HG03521 (cell line): ENCODE measurements at regions not wholly inside any gene's neighbourhood (a gene's known extent, or its start where the extent isn't known, plus 50 kb on each side); places are given as distances from the start of the nearest gene placed in this dataset.
"Not testable (repeated sequence)": the region's sequence is repeated elsewhere in the genome, so short reads cannot be mapped to it uniquely, and the experiment has no call there.

Experiments used
- ATAC-seq: cut with Tn5 transposase; IDR thresholded peaks from one replicate; pipeline ENCODE4 v1.9.1; 2021; ENCODE audit warnings: mild to moderate bottlenecking, moderate library complexity; ENCODE audit not compliant: unreplicated experiment

GRCh38 chr1:80632284-80632683 lies 1168.5 kb upstream of the ADGRL2 start:
- no peak for ATAC-seq

- ATAC-seq: peak; percentile 48
These were observed 1171.4 kb upstream of the ADGRL2 start for GRCh38 chr1:80629304-80629837.

DNA sequence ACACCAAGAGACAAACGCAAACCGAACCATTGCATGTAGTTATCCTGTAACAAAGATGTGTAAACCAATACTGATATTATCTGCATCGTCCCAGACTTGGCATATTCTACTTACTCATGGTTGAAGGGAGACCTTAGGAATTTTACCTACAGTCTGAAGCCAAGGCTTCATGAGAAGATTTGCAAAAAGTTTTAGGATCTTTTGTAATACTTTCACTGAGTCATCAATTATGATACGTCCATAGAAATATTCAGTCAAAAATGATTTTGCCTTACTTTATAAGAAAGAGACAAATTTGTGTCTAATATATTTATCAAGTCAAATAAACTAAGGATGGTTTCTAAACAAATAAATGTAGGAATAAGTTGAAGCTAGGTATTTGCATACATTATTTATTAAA lies 1176.1 kb upstream of the ADGRL2 start:
- no peak for ATAC-seq

DNA sequence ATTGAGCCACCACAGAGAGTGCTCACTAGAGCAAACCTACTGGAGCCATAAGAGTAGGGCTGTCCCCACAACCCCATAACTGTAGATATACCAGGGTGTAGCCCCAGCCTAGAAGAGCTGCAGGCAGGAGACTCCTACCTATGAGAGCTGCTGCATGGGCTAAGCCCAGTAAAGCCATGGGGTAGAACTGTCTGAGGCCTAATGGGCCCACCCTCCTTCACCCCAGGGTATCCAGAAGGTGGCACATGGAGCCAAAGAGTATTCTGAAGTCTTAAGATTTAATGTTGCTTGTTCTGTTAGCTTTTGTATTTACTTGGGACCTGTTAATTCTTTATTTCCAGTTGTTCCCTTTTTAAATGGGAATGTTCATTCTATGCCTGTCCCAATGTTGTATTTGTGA lies 1193.7 kb upstream of the ADGRL2 start:
- ATAC-seq: no peak

GRCh38 chr1:80594013-80594412 lies 1206.7 kb upstream of the ADGRL2 start:
- no peak for ATAC-seq

GRCh38 chr1:80593197-80593596 lies 1207.5 kb upstream of the ADGRL2 start:
- no peak for ATAC-seq

DNA sequence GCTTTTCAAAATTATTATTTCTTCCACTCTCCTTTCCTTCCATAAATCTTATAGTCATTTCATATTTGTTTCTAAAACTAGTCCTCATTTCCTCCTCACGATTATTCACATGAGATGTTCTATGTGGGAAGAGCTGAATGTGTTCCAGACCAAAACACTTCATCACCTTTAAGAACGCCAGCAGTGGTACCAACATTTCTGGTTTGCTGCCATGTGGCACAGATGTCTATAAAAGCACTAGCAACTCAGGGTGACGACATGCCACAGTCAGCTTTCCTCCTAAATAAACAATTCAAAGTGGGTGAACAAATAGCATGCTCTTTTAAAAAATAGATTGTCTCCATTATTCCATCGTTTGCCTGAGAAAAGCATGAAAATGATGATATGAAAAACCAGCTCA lies 1217.8 kb upstream of the ADGRL2 start:
- no peak for ATAC-seq

DNA sequence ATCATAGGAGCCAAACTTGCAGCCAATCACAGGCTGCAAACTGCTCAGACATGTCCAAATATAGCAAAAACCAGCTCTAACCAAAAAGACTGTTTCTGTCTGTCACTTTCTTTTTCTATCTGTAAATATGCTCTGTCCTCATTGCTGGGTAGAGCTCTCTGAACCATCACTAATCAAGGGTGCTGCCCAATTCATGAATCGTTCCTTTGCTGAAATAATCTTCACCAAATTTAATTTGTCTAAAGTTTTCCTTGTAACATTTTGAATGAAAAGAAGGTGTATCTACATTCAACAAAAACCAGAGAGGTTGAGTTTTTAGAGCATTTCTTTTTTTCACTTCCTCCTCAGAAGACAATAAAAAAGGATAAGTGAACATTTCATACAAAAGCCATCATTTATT lies 1221.7 kb upstream of the ADGRL2 start:
- no peak for ATAC-seq

- ATAC-seq: no peak
These were observed 1233.9 kb upstream of the ADGRL2 start for GRCh38 chr1:80566867-80567266.

- no peak for ATAC-seq
These were observed 1234.6 kb upstream of the ADGRL2 start for GRCh38 chr1:80566123-80566522.

DNA sequence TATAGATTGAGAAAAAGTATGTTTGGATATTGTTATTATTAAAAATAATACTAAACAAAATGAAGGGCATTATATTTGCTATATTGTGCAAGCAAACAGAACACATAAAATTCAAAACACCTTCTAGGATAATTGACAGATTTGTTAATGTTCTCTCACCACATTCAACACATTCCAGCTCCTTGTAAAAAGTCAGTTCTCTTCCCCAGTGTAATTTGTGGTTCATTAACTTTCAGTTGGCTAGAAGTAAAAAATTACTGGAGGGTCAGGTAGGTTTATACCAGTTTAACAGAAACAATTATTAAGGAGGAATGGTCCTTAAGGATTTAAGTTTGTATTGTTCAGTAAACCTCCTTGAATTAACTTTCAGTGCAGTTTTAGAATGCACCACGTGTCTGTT lies 1235.3 kb upstream of the ADGRL2 start:
- no peak for ATAC-seq

GRCh38 chr1:80542231-80542630 lies 1258.5 kb upstream of the ADGRL2 start:
- no peak for ATAC-seq

DNA sequence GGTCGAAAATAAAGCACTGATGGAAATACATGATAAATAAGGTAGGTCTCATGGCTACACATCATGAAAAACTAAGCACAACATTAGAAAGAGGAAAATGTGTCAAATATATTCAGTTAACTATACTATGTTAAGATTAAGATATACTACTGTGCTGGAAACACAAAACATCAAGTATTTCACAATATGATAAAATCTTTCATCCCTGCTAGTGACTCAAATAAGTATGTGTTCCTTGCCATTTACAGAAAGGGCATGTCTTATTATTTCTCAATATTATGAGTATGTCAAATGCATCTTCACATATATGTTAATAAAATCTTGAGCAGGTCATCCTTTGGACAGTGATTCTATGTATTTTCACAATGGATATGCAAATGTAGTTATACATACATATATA lies 1260.1 kb upstream of the ADGRL2 start:
- no peak for ATAC-seq

GRCh38 chr1:80540149-80540548 lies 1260.6 kb upstream of the ADGRL2 start:
- no peak for ATAC-seq

DNA sequence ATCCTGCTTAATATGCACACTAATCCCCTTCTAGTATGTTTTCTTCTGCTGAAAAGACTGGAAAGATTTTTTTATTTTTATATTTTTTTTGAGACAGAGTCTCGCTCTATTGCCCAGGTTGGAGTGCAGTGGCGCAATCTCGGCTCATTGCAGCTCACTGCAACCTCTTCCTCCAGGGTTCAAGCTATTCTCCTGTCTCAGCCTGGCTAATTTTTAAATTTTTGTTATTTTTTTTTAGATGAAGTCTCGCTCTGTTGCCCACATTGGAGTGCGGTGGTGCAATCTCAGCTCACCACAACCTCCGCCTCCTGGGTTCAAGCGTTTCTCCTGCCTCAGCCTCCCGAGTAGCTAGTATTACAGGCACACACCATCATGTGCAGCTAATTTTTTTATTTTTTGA lies 1261.4 kb upstream of the ADGRL2 start:
- not testable (repeated sequence) for ATAC-seq

- no peak for ATAC-seq
These were observed 1264.3 kb upstream of the ADGRL2 start for GRCh38 chr1:80536461-80536860.

GRCh38 chr1:80535466-80535865 lies 1265.3 kb upstream of the ADGRL2 start:
- ATAC-seq: no peak

DNA sequence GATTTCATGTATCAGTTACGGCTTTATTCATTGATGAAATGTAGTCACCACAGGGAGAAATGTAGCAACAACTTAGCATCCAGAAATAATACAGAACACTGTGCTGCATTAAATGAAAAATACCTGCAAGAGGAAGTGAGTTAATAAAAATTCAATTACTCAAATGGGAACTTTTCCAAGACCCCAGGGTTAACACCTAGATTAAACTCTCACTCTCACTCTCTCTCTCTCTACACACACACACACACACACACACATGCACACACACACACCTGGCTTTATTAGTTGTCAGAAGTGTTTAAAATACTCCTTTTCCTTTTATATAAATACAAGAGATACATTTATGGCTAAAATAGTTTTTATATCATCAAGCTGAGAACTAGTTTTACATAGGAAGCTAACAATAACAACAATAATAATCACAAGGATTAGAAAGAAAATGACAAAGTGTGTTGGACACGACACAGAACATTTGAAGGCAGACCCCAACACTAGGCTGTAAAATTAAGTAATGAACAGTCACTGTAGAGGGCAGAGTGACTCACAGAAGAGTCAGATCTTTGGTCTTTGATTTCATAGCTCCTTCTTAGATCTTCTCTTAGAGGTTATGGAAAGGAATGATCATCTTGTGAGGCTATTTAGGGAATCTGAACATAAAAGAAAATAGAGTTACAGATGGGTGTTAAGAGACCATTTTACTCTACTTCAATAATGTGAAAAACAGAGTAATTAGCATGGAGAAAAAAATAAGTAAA lies 1266.0 kb upstream of the ADGRL2 start:
- no peak for ATAC-seq

- ATAC-seq: no peak
These were observed 1266.9 kb upstream of the ADGRL2 start for GRCh38 chr1:80533775-80534334.

- ATAC-seq: no peak
These were observed 1267.6 kb upstream of the ADGRL2 start for GRCh38 chr1:80533093-80533492.

DNA sequence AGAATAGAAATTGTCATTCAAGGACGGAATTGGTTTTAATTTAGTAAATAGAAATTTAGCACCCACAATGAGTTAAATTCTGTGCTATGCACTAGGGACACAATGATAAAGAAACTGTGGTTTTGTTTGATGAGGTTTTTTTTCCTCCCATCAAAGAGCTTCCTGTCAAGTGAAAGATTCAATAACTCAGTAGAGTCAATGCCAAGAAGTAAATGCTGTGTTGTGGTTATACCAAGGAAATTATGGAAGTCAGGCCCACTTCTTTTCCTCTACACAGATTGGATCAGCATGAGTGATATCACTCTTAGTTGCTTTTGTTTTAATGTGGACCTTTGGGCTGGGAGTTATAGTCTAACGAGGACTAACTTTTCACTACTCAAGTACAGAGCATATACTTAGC lies 1269.6 kb upstream of the ADGRL2 start:
- ATAC-seq: no peak

DNA sequence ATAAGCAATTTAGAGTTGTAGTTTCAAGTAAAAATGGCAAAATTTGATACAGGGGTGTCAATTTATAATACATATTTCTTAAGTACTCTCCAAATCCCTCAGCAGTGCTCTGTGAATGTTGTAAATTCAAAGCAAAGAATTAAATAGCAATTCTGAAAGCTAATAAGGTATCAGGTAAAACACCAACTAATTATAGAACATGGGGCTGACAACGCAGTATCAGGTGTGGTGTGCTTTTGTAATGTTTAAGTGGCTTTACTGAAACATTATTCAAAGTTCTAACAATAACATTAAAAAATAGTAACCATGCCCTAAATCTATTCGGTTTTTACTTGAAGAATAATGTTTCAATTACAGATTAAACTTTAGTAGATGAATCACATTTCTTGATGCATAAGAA lies 1271.2 kb upstream of the ADGRL2 start:
- no peak for ATAC-seq

DNA sequence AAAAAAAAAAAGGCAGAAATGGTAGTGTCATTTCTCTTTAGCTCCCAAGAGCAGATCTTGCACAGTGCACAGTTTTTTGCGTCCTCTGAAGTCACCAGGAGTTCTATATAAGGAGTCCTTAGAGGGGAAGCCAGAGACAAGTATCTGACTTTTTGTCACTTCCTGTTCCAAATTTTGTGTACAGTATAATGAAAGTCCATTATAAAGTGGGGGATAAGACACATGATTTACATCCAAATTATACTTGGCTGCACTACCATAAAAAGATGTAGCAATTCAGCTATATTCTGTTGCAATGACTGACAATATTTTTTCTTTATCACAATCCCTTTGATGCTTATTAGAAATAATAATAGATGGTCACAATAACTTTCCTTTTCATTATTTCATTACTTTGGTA lies 1276.9 kb upstream of the ADGRL2 start:
- no peak for ATAC-seq
